GM18517 (cell line): ENCODE measurements at regions not wholly inside any gene's neighbourhood (a gene's known extent, or its start where the extent isn't known, plus 50 kb on each side); places are given as distances from the start of the nearest gene placed in this dataset.

Experiments
- ATAC-seq: cut with Tn5 transposase; IDR thresholded peaks from one replicate; pipeline ENCODE4 v1.9.1; 2021; ENCODE audit warnings: mild to moderate bottlenecking, moderate library complexity; ENCODE audit not compliant: unreplicated experiment

DNA sequence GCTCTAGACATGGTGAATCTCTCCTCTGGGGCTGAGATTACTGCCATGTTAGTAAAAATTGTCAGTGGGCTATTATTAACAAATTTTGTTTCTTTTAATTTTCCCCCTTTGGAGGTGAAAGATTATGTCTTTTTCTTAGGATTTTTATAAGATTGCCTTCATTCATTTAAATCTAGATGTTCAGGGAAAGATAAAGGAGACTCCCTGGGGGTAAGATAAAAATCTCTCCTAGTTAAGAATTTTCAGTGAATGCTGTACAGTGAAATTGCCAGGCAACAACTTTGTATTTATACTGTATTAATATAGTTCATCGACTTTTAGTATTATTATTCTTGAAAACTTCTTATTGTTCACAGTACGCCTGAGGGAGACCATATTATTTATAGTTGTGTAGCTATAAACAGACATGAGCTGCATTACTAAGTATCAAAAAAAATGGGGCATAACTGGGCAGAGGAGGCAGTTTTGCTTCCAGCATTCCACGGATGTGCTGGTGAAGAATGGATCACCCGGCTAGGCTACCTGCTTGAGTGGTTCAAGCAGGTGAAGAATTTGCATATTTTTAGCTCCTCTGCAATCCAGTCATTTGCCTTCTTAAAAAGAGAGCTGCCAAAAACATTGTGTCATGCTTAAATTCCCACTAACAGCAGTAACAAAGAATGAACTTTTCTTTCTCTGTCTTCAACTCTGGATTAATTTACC is 552.1 kb downstream of the DNAJB9 start:
- no peak for ATAC-seq

DNA sequence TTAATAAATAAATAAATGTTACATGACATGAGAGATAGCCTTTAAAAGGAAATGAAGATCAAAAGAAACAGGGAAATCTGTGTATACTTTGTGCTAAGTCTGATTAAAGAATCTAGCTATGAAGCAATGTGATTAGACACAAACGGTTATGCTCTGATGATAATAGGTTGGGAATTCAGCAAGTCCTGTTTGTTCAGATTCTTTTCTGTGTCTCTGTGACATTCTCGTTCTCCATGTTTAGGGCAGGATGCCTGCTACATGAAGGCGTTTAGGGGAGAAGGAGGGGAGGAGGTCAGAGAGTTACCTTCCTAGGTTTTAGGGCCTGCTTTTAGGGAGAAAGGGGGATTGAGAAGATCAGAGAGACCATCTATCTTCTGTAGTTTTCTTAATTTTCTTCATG is 555.3 kb downstream of the DNAJB9 start:
- ATAC-seq: no peak

DNA sequence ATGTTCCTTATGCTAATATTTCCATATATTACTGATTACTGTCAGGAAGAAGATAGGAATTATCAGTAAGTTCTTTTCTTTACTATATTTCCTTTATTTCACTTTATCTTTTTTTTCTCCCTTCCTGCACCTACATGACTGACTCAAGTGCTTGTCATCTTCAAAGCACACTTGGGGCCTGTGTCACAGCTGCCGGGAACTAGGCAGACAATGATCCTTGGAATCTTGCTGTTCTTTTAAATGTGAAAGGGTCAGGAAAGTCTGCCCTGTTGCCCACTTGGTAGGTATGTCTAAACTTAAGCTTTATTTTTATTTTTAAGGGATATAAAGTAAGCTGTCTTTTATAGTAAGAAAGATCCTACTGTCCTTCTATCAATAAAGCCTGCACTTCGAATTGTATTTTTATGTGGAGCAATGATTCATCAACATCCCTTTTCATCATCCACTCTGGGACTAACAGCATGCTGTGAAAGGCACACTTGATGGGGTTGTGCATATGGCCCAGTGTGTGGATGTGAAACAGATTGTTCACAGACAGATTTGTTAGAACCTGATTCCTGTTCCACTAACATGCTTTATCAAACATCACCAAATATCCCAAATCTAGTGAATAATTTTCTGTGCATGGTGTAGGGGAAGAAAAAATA is 556.9 kb downstream of the DNAJB9 start:
- no peak for ATAC-seq

DNA sequence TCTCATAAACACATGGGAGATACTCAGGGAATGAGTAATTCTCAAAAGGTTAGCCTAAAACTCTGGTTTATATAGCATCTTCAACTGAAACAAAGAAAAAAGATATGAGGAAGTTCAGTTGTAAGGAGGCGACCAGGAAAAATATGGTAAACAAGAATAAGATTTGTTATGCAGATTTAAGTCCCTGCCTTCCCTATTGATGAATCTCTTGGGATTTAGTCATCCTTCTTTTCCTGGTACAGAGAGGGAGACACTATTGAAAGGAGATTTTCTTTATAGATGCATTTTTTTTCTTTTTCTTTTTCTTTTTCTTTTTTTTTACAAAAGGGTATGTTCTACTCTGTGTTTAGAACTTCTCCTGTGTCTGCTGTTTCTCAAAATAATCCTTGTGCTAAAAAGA is 557.5 kb downstream of the DNAJB9 start:
- ATAC-seq: no peak

DNA sequence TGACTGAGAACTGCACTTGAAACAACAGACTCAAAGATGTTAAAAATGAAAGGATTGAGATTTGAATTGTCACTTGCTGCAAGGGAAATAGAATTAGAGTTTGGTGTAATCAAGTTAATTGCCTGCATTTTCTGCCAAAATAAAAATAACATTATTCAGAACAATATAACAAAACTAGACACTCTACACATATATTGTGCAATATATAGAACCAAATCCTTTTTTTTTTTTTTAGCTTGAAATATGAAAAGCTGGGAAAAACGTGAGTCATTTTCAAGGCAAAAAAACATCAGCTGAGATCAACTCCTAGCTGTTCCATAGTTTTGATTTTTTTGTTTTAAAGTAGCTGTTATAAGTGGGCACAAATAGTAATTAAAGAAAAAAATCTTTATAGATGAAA is 561.5 kb downstream of the DNAJB9 start:
- no peak for ATAC-seq

DNA sequence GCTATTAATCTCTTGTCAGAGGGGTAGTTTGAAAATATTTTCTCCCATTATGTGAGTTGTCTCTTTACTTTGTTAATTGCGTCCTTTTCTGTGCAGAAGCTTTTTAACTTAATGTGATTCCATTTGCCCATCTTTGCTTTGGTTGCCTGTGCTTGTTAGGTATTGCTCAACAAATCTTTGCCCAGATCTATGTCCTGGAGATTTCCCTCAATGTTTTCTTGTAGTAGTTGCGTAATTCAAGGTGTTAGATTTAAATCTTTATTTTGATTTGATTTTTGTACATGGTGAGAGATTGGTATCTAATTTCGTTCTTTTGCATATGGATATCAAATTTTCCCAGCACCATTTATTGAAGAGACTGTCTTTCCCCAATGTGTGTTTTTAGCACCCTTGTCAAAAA is 567.2 kb downstream of the DNAJB9 start:
- ATAC-seq: no peak

DNA sequence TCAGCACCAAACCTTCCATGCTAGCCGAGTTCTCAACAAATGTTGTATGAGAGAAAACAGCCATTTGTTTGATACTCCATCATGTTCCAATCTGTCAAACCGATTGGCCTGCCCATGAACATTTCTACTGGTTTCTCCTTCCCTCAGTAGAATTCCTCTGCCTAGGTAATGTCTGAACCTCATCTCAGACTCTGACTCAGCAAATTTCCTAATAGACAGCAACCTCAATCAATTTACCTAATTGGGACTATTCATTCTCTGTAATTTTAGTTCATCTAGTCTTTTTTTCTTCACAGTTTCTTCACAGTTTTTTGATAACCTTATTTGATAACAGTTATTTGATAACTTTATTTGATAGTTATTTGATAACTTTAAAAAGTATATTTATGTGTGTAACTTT is 585.1 kb downstream of the DNAJB9 start:
- no peak for ATAC-seq

DNA sequence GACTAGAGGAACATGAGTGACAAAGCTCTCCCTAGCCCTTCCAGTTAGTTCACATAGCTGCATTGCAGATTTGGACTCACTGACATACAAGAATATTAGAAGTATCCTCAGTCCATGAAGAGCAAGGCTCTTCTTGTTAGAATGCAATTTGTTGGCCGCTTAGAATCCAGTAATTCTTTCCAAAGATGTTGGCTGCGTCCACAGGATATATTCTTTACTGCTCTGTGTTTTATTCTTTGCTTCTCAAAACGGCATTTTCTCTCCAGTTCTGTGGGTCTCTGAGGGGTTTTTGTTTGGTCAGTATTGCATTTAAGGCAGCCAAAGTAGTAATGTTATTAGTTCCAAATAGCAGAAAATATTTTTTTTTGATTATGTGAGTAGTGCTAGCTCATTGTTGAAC is 588.6 kb downstream of the DNAJB9 start:
- ATAC-seq: no peak

DNA sequence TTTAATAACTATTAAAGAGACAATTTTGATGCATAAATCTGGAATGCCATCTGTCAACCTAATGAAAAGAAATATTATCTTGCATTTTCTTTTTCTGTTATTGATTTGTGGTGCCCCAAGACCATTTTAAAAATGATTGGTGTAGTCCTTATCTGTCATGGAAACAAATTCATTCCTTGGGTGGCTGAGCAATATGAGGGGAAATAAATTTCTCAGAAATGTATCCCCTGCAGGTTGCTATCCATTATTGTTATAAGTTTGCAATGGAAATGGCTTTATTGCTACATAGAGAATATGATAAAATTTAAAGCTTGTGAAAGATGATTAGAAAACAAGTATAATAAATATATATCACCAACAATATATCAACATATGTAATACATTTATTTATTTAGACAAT is 607.0 kb downstream of the DNAJB9 start:
- ATAC-seq: no peak

DNA sequence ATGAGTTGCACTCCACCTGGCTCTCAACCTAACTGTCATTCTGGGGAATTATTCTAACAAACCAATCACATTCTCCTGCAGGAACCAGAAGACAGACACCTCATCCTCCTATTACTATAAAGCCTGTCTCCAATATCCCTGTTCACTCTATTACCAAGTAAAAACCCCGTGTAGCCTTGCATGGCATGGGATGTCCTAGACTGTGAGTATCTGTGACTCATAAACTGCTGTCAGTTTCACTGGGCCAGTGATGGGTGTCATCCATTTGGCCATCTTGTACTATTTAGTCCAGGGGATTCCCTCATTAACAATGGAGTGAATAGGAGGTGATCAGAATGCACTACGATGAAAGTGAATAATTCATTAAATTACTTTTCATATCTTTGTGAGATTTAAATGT is 608.7 kb downstream of the DNAJB9 start:
- ATAC-seq: no peak

DNA sequence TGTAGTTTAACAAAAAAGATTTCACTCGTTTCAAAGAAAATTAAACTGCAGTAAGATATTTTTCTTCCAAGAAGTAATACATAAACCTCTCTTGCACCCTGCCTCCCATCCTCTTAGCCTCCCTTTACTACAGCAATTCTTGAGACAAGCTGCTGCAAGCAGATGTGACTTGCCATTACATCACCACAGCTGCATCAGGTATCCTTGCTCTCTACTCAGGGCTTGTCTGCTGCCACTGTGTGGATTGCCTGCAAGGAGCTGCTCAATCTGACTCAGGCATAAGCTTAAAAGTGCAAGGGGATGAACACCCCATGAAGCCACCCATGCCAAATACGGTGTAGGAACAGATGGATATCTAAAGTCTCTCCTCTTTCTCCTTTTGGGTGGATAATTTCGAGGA is 609.9 kb downstream of the DNAJB9 start:
- no peak for ATAC-seq

DNA sequence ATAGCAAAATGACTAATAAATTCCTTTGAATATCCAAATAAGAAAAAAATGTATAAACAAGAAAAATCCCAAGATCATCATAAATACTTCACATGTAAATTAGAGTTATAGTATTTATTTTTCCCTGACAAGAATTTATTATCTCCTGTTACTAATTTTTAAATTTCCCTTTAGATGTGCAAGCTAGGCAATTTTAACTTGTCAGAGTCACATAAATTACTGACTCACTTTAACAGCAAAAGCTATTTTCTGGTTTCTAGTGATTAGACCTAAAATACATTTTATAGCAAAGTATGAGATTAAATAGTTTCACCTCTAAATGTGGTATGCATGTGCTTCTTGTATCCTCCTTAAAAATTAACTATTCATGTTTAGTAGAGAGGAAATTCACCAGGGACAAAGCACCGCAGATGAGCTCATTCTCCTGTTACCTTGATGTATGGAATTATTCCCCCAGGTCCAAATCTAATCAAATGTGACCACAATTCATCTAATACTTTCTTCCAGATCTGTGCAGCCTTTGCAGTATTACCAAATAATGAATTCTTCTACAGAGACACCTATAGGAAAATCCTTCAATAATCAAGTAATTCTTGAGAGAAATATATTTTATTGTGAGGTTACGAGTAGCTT is 621.2 kb downstream of the DNAJB9 start:
- ATAC-seq: no peak

DNA sequence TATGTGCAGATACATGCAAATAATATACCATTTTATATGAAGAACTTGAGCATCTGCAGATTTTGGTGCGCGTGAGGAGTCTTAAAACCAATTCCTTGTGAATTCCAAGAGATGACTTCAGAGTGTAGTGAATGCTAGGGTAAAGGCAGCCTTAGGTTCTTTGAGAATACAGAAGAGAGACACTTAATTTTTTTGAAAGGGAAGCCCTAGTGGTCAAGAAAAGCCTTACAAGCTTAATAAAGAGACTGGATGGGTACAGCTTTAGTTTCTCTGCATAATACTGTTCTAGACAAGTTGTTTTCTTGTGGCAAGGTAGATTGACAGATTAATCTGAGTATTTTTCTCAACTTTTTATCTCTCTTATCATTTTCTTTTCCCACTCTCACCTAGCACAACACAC is 636.5 kb downstream of the DNAJB9 start:
- no peak for ATAC-seq

DNA sequence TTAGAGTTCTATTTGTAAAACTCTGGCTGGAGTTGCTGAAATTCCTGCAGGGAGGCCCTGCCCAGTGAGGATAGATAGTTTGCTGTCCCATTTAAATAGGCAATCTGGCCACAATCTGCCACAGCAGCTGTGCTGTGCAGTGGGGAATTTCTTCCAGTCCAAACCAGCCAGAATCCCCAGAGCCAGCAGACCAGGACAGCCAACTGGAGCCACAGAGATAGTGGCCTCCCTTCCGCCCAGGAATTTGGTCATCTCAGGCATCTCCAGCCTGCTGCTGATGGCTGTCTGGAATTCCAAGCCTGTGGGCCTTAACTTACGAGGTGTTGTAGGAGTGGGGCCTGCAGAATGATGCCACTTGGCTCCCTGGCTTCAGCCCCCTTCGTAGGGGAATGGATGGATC is 643.4 kb downstream of the DNAJB9 start:
- ATAC-seq: no peak

DNA sequence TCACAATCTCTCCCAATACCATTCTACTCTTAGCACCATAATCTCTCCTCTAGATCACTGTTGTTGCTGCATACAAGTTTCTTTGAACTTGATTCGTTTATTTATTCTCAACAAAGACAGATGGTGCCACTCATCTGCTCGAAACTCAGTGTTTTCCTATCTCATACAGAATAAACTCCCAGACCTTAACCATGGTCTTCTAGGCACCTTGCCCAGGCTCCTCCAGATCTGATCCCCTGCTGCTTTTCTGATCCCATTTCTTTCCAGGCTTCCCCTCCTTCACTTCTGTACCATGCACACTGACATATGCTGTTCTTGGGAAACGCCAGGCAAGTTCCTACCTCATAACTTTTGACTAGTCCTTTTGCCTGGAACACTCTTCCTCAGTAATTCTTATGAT is 645.7 kb downstream of the DNAJB9 start:
- no peak for ATAC-seq

DNA sequence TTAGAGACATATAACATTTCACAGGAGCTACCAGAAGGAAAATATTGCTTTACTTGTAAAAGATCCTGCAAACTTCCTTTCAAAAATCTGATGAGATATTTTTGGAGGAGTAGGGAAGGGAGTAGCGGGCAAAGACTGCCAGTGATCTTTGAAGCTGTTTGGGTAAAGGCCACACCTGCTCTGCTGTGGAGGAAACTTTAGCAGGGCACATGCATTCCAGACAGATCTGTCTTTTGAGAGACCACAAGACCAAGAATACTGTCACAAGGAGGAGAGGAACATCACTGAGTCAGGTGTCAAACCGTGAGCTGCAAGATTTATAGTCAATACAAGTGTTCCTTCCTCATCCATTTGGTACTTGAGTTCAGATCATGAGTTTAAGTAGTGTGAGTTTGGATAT is 654.4 kb downstream of the DNAJB9 start:
- ATAC-seq: no peak

DNA sequence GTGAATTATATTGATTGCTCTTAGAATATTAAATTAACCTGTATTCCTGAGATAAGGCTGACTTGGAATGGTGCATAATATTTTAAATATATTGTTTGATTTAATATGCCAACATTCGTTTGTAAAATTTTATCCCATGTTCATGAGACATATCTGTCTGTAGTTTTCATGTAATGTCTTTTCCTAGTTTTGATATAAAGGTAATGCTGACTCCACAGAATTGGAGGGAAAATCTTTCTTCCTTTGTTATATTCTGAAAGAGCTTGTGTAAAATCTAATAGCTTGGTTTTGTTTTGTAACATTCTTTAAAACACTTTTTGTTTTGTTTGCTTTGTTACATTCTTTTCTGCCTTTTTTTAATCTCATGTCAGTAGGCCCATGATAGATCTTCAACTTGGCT is 657.0 kb downstream of the DNAJB9 start:
- ATAC-seq: no peak

DNA sequence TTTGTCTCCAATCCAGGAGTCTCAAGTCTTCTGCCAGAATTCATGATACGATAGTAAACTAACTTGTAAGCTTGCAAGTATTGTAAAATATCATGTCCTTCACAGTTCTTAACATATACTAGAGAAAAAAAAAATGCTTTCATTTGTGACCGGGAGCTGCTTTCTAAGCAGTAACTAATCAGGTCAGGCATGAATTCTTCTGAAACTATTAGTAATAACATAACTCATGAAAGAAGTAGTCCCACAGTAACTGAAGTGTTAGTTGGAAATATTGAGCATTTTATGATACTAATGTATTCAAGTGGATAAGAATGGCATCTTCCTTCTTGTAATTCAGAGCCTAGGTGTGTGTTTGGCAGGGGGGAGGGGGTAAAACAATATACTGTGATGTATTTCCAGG is 665.6 kb downstream of the DNAJB9 start:
- no peak for ATAC-seq

DNA sequence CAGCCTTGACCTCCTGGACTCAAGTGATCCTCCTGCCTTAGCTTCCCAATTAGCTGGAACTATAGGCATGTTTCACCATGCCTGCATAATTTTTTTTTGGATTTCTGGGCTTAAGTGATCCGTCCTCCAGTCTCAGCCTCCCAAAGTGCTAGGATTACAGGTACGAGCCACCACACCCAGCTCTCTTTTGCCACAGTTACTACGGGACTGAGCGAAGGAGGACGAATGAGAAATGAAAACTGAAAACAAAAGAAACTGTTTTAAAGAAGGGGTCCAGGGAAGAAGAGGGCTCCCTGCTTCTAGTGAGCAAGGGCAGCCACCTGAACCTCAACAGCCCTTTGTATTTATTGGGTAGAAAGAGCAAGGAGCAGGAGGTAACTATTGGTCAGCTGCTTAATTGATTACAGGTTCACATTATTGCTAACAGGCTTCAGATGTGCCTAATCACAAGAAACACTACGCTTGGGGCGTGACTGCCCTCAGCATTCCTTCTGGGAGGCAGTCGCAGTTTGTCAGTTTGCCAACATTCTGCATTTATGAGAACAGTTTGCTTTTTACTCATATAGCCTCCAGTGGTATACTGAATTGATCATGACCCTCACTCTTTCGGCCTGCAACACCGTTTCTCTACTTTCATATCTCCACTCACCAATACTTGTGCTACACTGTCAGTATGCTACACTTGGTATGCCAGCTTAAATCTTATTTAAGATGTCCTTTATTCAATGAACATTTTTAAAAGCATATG is 676.8 kb downstream of the DNAJB9 start:
- ATAC-seq: no peak

DNA sequence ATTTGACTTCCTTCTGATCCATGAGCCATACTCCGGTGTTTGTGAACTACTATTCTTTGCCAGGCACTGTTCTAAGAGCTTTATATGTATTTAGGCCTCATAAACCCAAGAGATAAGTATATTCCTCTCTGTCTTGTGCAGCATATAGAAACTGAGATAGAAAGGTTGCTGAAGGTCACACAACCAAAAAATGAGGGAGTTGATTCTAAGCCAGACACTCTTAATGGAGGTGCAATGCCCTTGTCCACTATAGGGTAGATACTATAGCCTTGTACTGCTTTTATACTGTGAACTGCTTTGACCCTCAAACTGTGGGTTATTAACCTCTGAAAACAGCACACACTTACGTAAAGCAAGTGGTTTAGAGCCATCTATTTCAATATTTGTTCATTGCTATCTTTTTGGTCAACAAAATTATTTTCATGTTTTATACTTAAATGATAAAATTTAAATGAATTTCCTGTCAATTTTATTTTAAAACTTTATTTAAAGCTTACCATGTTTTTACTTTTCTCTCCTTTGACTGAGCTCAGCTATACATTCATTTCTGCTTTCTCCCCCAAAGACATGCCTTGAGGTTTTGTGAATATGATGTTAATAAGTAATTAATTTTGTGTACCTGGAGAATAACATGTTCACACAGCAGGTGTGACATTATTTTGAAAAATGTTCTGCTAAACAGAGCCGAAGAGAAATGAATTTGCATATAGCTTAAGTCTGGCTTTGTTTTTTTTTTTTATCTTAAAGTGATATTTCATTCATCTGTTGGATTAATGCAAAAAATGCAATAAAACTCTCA is 687.3 kb downstream of the DNAJB9 start:
- ATAC-seq: no peak

DNA sequence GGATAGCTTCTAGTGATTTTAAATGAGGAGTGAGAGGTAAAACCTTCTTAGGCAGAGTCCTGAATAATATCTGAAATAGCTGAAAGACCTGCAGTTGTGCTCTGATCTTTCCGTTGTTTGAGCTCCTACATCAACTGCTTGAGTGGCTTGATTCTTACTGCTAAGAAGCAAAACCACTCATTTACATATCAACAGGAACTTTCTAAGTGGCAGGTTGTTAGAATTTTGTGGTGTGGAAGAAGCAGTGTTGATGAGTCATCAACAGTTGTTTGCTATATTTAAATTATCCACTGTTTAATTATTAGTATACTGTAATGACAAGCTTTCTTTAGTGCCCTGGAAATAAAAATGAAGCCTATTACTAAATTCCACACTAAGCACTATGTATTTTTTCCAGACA is 689.5 kb downstream of the DNAJB9 start:
- ATAC-seq: no peak
